Caco-2 (cell line): ENCODE measurements at regions not wholly inside any gene's neighbourhood (a gene's known extent, or its start where the extent isn't known, plus 50 kb on each side); places are given as distances from the start of the nearest gene placed in this dataset.

Experiments
- BruUV-seq: library from RNA; stranded (reverse); fragments of 400-500 nt; replicated peaks from 2 replicates; lab custom pipeline; 2021; lab: Mats Ljungman, UMichigan
- CTCF ChIA-PET: fragments of 300-600 bp; sonication (Branson Sonifier 250); formaldehyde crosslinking; loops from one replicate; lab custom pipeline; 2022; ENCODE audit warnings: antibody characterized with exemption; lab: Charles Lee
- POLR2A ChIA-PET: fragments of 300-600 bp; sonication (Branson Sonifier 250); formaldehyde crosslinking; loops from one replicate; lab custom pipeline; 2022; ENCODE audit warnings: antibody characterized with exemption; lab: Charles Lee
- DNase-seq, 2 experiments: peaks; one replicate each; pipeline versions ENCODE4 v3.0.0 to v3.0.0-alpha.2; 2020 to 2022
- H3K27me3 ChIP-seq: replicated peaks from 2 replicates; pipeline ENCODE4 v1.6.0; 2011; ENCODE audit warnings: low read length; ENCODE audit not compliant: control insufficient read depth, insufficient read depth
- H3K36me3 ChIP-seq: 2 replicates; pipeline ENCODE4 v1.5.1; 2011; ENCODE audit warnings: low read length; ENCODE audit not compliant: control insufficient read depth, insufficient read depth
- H3K4me1 ChIP-seq: fragments of 250-450 bp; sonication (Bioruptor Pico); 2 replicates; pipeline ENCODE4 v1.5.1; 2020; ENCODE audit warnings: mild to moderate bottlenecking
- H3K4me3 ChIP-seq: 2 replicates; pipeline ENCODE4 v1.5.1; 2011; ENCODE audit warnings: low read depth, mild to moderate bottlenecking, control low read depth, low read length
- H3K9me3 ChIP-seq: fragments of 250-450 bp; sonication (Bioruptor Pico); 2 replicates; pipeline ENCODE4 v1.5.1; 2020; ENCODE audit warnings: mild to moderate bottlenecking, moderate library complexity
- H3K27ac Mint-ChIP-seq: one replicate; pipeline ENCODE4 v1.8.0; 2022; ENCODE audit warnings: mixed read lengths; ENCODE audit not compliant: unreplicated experiment
- H3K27me3 Mint-ChIP-seq: one replicate; pipeline ENCODE4 v1.8.0; 2022; ENCODE audit warnings: mixed read lengths; ENCODE audit not compliant: insufficient read depth, unreplicated experiment
- H3K36me3 Mint-ChIP-seq: one replicate; pipeline ENCODE4 v1.8.0; 2022; ENCODE audit warnings: mild to moderate bottlenecking, mixed read lengths; ENCODE audit not compliant: insufficient read depth, unreplicated experiment
- H3K4me1 Mint-ChIP-seq: one replicate; pipeline ENCODE4 v1.8.0; 2022; ENCODE audit warnings: low read depth, mixed read lengths; ENCODE audit not compliant: unreplicated experiment
- H3K4me3 Mint-ChIP-seq: one replicate; pipeline ENCODE4 v1.8.0; 2022; ENCODE audit warnings: mild to moderate bottlenecking, moderate library complexity, mixed read lengths; ENCODE audit not compliant: unreplicated experiment
- H3K9me3 Mint-ChIP-seq: one replicate; pipeline ENCODE4 v1.8.0; 2022; ENCODE audit warnings: mixed read lengths; ENCODE audit not compliant: unreplicated experiment
- intact Hi-C: fragments of 100-400 bp; cut with micrococcal nuclease; formaldehyde crosslinking; loops from one replicate; pipeline ENCODE4 v1.10.0; 2022; ENCODE audit not compliant: unreplicated experiment
- TF ChIP-seq, protein P1 (sequence below), 2 experiments: fragments of 200-600 bp in 1 of 2; IDR thresholded peaks; 1 replicate in 1 of 2; 2 replicates in 1 of 2; pipeline versions ENCODE4 v1.5.1 to v1.8.0; 2011 to 2022; ENCODE audit warnings: antibody characterized with exemption in 1 of 2, control low read depth in 1 of 2, inconsistent platforms in 1 of 2, low read depth in 1 of 2, low read length in 1 of 2, mild to moderate bottlenecking in 1 of 2, moderate library complexity in 1 of 2; ENCODE audit not compliant: insufficient read depth in 1 of 2, severe bottlenecking in 1 of 2, unreplicated experiment in 1 of 2

- CTCF ChIA-PET = no interaction called here
- no peaks in the 10 kb centered on the region for H3K36me3 ChIP-seq
- POLR2A ChIA-PET = interaction anchor here (1.0 kb wide), 1 partner anchor 12 kb away, joined by 4 read pairs; no protein-coding TSS in a partner anchor
- TF ChIP-seq, protein P1, sequence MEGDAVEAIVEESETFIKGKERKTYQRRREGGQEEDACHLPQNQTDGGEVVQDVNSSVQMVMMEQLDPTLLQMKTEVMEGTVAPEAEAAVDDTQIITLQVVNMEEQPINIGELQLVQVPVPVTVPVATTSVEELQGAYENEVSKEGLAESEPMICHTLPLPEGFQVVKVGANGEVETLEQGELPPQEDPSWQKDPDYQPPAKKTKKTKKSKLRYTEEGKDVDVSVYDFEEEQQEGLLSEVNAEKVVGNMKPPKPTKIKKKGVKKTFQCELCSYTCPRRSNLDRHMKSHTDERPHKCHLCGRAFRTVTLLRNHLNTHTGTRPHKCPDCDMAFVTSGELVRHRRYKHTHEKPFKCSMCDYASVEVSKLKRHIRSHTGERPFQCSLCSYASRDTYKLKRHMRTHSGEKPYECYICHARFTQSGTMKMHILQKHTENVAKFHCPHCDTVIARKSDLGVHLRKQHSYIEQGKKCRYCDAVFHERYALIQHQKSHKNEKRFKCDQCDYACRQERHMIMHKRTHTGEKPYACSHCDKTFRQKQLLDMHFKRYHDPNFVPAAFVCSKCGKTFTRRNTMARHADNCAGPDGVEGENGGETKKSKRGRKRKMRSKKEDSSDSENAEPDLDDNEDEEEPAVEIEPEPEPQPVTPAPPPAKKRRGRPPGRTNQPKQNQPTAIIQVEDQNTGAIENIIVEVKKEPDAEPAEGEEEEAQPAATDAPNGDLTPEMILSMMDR (IDR thresholded peaks at IDR 0.05; ENCODE audit: insufficient read depth in 1 of 2, low read depth in 1 of 2, low read length in 1 of 2, severe bottlenecking in 1 of 2, unreplicated experiment in 1 of 2) = no peak
- H3K4me1 ChIP-seq = peaks cover 73% of the 10 kb centered on the region
- H3K4me3 ChIP-seq = no peak overlapping the region
- no peaks in the 10 kb centered on the region for H3K27me3 ChIP-seq
- DNase-seq = no peak
- no peaks in the 10 kb centered on the region for H3K9me3 Mint-ChIP-seq
- no peaks in the 10 kb centered on the region for H3K27me3 Mint-ChIP-seq
- H3K4me1 Mint-ChIP-seq = peaks cover 73% of the 10 kb centered on the region
- intact Hi-C loops = no loop called here
- H3K36me3 Mint-ChIP-seq = peaks cover 5% of the 10 kb centered on the region
- H3K4me3 Mint-ChIP-seq = no peak overlapping the region
- H3K27ac Mint-ChIP-seq = peak overlapping the region; percentile 91
- H3K9me3 ChIP-seq = no peaks in the 10 kb centered on the region
- BruUV-seq = no TSS peak
These were observed 158.1 kb upstream of the ZNF217 start for GRCh38 chr20:53751620-53752318.

DNA sequence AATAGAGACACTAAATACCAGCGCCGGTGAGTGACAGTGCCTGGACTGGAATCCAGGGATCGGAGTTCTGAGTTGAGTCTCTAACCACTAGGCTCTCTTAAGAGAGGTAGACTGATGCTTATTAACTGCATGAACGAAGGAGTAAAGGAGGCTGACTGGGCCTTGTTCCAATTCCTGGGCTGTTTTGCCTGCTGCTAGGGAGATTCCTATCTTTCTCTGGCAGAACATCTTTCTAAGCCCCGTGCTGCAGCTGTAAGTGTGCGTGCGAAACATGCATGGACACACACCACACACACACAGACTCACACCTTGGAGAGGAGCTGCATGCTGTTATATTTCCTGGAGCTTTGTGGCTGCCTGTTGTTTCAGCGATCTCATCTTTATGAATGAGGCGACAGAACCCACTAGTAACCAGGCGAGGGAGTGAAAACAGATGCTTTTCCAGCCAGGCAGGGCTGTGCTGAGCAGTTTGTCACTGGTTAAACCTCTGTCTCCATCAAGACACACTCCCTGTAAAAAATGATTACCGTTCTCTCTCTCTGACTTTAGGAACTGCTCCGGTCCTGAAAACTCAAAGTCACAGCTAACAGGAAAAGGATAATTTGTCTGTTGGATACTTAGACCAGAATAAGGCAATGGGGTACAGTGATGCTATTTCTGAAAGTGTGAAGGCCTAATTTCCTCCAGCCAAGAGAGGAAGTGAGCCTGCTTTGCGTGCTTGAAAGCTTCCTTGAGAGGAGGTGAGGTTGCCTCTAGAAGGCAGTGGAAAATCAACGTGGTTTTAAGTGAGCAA, 157.4 kb upstream of the ZNF217 start:
- no peaks in the 10 kb centered on the region for H3K27me3 Mint-ChIP-seq
- Histone ChIP-seq H3K4me3 (no peak overlapping the region), H3K36me3 (no peaks in the 10 kb centered on the region), H3K9me3 (no peaks in the 10 kb centered on the region), H3K4me1 (peaks cover 67% of the 10 kb centered on the region), H3K27me3 (no peaks in the 10 kb centered on the region)
- CTCF ChIA-PET = no interaction called here
- TF ChIP-seq, protein P1 (IDR thresholded peaks at IDR 0.05; ENCODE audit: insufficient read depth in 1 of 2, low read depth in 1 of 2, low read length in 1 of 2, severe bottlenecking in 1 of 2, unreplicated experiment in 1 of 2) = no peak
- H3K27ac Mint-ChIP-seq = peak overlapping the region; percentile 91
- intact Hi-C loops = no loop called here
- POLR2A ChIA-PET = interaction anchor here (1.0 kb wide), 1 partner anchor 13 kb away, joined by 4 read pairs; no protein-coding TSS in a partner anchor
- no peak for DNase-seq
- no peak overlapping the region for H3K4me3 Mint-ChIP-seq
- peaks cover 65% of the 10 kb centered on the region for H3K4me1 Mint-ChIP-seq
- no TSS peak for BruUV-seq
- H3K36me3 Mint-ChIP-seq = peaks cover 5% of the 10 kb centered on the region
- H3K9me3 Mint-ChIP-seq = no peaks in the 10 kb centered on the region

- no peak for DNase-seq
- no peaks in the 10 kb centered on the region for H3K9me3 ChIP-seq
- CTCF ChIA-PET = interaction anchor here (0.7 to 1.7 kb wide), 3 partner anchors 9 to 20 kb away, joined by 3 to 7 read pairs (median 4); no protein-coding TSS in a partner anchor
- no peak overlapping the region for H3K4me3 ChIP-seq
- no peaks in the 10 kb centered on the region for H3K36me3 ChIP-seq
- TF ChIP-seq, protein P1 (IDR thresholded peaks at IDR 0.05; ENCODE audit: insufficient read depth in 1 of 2, low read depth in 1 of 2, low read length in 1 of 2, severe bottlenecking in 1 of 2, unreplicated experiment in 1 of 2) = no peak
- peak overlapping the region; percentile 91 for H3K27ac Mint-ChIP-seq
- no peaks in the 10 kb centered on the region for H3K9me3 Mint-ChIP-seq
- peaks cover 60% of the 10 kb centered on the region for H3K4me1 Mint-ChIP-seq
- POLR2A ChIA-PET = interaction anchor here (0.5 to 2.1 kb wide), 5 partner anchors 10 to 188 kb away, joined by 3 to 8 read pairs (median 4); no protein-coding TSS in a partner anchor
- no peaks in the 10 kb centered on the region for H3K27me3 Mint-ChIP-seq
- H3K36me3 Mint-ChIP-seq = peaks cover 5% of the 10 kb centered on the region
- intact Hi-C loops = loop anchor here (2.0 kb wide), 1 partner anchor 171 kb away; no protein-coding TSS in a partner anchor
- H3K27me3 ChIP-seq = no peaks in the 10 kb centered on the region
- BruUV-seq = no TSS peak
- H3K4me1 ChIP-seq = peaks cover 61% of the 10 kb centered on the region
- H3K4me3 Mint-ChIP-seq = no peak overlapping the region
These were observed 155.9 kb upstream of the ZNF217 start for GRCh38 chr20:53749499-53749898.
